GM12875 (cell line): ENCODE measurements at regions not wholly inside any gene's neighbourhood (a gene's known extent, or its start where the extent isn't known, plus 50 kb on each side); places are given as distances from the start of the nearest gene placed in this dataset.

Experiments
- H3K4me3 ChIP-seq: one replicate; pipeline ENCODE4 v1.5.1; 2011; ENCODE audit warnings: low read depth, low read length, control low read depth
- CTCF ChIP-seq: IDR thresholded peaks from 2 replicates; pipeline ENCODE4 v1.5.1; 2011; ENCODE audit warnings: low read depth, mild to moderate bottlenecking, control low read depth, inconsistent platforms, low read length, moderate library complexity, borderline replicate concordance; ENCODE audit not compliant: insufficient read depth

GRCh38 chr2:234732404-234733092 lies 219.3 kb upstream of the SH3BP4 start:
- no peak for TF ChIP-seq CTCF

GRCh38 chr2:234731236-234731635 lies 220.6 kb upstream of the SH3BP4 start:
- TF ChIP-seq CTCF: no peak
- H3K4me3 ChIP-seq: no peak overlapping the region

More at GRCh38 chr2:234732404-234733092, 219.3 kb upstream of the SH3BP4 start:
- H3K4me3 ChIP-seq: no peak overlapping the region

GRCh38 chr2:234730066-234730640 lies 221.7 kb upstream of the SH3BP4 start:
- no peak overlapping the region for H3K4me3 ChIP-seq
- TF ChIP-seq CTCF: no peak

- TF ChIP-seq CTCF: no peak
- no peak overlapping the region for H3K4me3 ChIP-seq
Measured at GRCh38 chr2:234725528-234726264, 226.1 kb upstream of the SH3BP4 start.

- TF ChIP-seq CTCF: no peak
- no peak overlapping the region for H3K4me3 ChIP-seq
Measured at GRCh38 chr2:234724850-234725249, 227.0 kb upstream of the SH3BP4 start.

- no peak overlapping the region for H3K4me3 ChIP-seq
- TF ChIP-seq CTCF: no peak
Measured at GRCh38 chr2:234723400-234723799, 226.5 kb upstream of the ARL4C start.
